ENCODE measurements at regions not wholly inside any gene's neighbourhood (a gene's known extent, or its start where the extent isn't known, plus 50 kb on each side); places are given as distances from the start of the nearest gene placed in this dataset.
"Not testable (repeated sequence)": the region's sequence is repeated elsewhere in the genome, so short reads cannot be mapped to it uniquely, and the experiment has no call there.

GRCh38 chr6:144636025-144636424 lies 350.9 kb downstream of the UTRN start:
- TF ChIP-seq CTCF (IDR thresholded peaks at IDR 0.05); POLR2AphosphoS5 (IDR thresholded peaks at IDR 0.05; ENCODE audit: low read depth, low read length); SIN3A (IDR thresholded peaks at IDR 0.05; ENCODE audit: borderline replicate concordance, insufficient read depth, low read depth, low read length): not testable (repeated sequence)
- TF ChIP-seq, protein P1, sequence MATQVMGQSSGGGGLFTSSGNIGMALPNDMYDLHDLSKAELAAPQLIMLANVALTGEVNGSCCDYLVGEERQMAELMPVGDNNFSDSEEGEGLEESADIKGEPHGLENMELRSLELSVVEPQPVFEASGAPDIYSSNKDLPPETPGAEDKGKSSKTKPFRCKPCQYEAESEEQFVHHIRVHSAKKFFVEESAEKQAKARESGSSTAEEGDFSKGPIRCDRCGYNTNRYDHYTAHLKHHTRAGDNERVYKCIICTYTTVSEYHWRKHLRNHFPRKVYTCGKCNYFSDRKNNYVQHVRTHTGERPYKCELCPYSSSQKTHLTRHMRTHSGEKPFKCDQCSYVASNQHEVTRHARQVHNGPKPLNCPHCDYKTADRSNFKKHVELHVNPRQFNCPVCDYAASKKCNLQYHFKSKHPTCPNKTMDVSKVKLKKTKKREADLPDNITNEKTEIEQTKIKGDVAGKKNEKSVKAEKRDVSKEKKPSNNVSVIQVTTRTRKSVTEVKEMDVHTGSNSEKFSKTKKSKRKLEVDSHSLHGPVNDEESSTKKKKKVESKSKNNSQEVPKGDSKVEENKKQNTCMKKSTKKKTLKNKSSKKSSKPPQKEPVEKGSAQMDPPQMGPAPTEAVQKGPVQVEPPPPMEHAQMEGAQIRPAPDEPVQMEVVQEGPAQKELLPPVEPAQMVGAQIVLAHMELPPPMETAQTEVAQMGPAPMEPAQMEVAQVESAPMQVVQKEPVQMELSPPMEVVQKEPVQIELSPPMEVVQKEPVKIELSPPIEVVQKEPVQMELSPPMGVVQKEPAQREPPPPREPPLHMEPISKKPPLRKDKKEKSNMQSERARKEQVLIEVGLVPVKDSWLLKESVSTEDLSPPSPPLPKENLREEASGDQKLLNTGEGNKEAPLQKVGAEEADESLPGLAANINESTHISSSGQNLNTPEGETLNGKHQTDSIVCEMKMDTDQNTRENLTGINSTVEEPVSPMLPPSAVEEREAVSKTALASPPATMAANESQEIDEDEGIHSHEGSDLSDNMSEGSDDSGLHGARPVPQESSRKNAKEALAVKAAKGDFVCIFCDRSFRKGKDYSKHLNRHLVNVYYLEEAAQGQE (IDR thresholded peaks at IDR 0.05; ENCODE audit: insufficient read depth in 1 of 2, low read depth in 2 of 2, low read length in 1 of 2), result not testable (repeated sequence)
